ENCODE measurements at regions not wholly inside any gene's neighbourhood (a gene's known extent, or its start where the extent isn't known, plus 50 kb on each side); places are given as distances from the start of the nearest gene placed in this dataset.

GRCh38 chr7:85719981-85720953 is 533.4 kb upstream of the SEMA3D start:
- H3K79me2 ChIP-seq (ENCODE audit: insufficient read depth, low read depth) = no peaks in the 10 kb centered on the region
- TF ChIP-seq CTCF (conservative IDR thresholded peaks at IDR 0.05; ENCODE audit: low read depth, low read length) = no peak
- no peaks in the 10 kb centered on the region for H4K20me1 ChIP-seq (ENCODE audit: insufficient read depth)
- H3K36me3 ChIP-seq (ENCODE audit: insufficient read depth) = no peaks in the 10 kb centered on the region
- H3K4me1 ChIP-seq (ENCODE audit: low read depth, poor library complexity, severe bottlenecking) = no peaks in the 10 kb centered on the region
- no peaks in the 10 kb centered on the region for H3K27me3 ChIP-seq (ENCODE audit: insufficient read depth, low read depth)
- no peak overlapping the region for H2AFZ ChIP-seq (ENCODE audit: low read depth)
- no peak overlapping the region for H3K27ac ChIP-seq
- H3K4me3 ChIP-seq (IDR thresholded peaks at IDR 0.05; ENCODE audit: insufficient read depth, low read depth, low read length) = no peak overlapping the region
- H3K9ac ChIP-seq = no peak overlapping the region
- H3K4me2 ChIP-seq = no peak overlapping the region

GRCh38 chr7:85716353-85716752 is 529.5 kb upstream of the SEMA3D start:
- H3K27ac ChIP-seq = no peak overlapping the region
- H4K20me1 ChIP-seq (ENCODE audit: insufficient read depth) = no peaks in the 10 kb centered on the region
- H3K27me3 ChIP-seq (ENCODE audit: insufficient read depth, low read depth) = no peaks in the 10 kb centered on the region
- no peak for TF ChIP-seq CTCF (conservative IDR thresholded peaks at IDR 0.05; ENCODE audit: low read depth, low read length)
- H3K79me2 ChIP-seq (ENCODE audit: insufficient read depth, low read depth) = no peaks in the 10 kb centered on the region
- H3K36me3 ChIP-seq (ENCODE audit: insufficient read depth) = no peaks in the 10 kb centered on the region
- H3K4me2 ChIP-seq = no peak overlapping the region
- no peak overlapping the region for H3K9ac ChIP-seq
- no peak overlapping the region for H3K4me3 ChIP-seq (IDR thresholded peaks at IDR 0.05; ENCODE audit: insufficient read depth, low read depth, low read length)
- H3K4me1 ChIP-seq (ENCODE audit: low read depth, poor library complexity, severe bottlenecking) = no peaks in the 10 kb centered on the region
- H2AFZ ChIP-seq (ENCODE audit: low read depth) = no peak overlapping the region

- Histone ChIP-seq H3K79me2 (ENCODE audit: insufficient read depth, low read depth) (no peaks in the 10 kb centered on the region), H4K20me1 (ENCODE audit: insufficient read depth) (no peaks in the 10 kb centered on the region), H3K27ac (no peak overlapping the region), H3K4me1 (ENCODE audit: low read depth, poor library complexity, severe bottlenecking) (no peaks in the 10 kb centered on the region), H2AFZ (ENCODE audit: low read depth) (no peak overlapping the region), H3K36me3 (ENCODE audit: insufficient read depth) (no peaks in the 10 kb centered on the region), H3K4me2 (no peak overlapping the region), H3K9ac (no peak overlapping the region), H3K27me3 (ENCODE audit: insufficient read depth, low read depth) (no peaks in the 10 kb centered on the region), H3K4me3 (IDR thresholded peaks at IDR 0.05; ENCODE audit: insufficient read depth, low read depth, low read length) (no peak overlapping the region)
- TF ChIP-seq CTCF (conservative IDR thresholded peaks at IDR 0.05; ENCODE audit: low read depth, low read length) = no peak
These were observed 528.1 kb upstream of the SEMA3D start for GRCh38 chr7:85714951-85715350.

GRCh38 chr7:85714043-85714578 is 527.3 kb upstream of the SEMA3D start:
- Histone ChIP-seq H4K20me1 (ENCODE audit: insufficient read depth) (no peaks in the 10 kb centered on the region), H3K4me2 (no peak overlapping the region), H3K9ac (no peak overlapping the region), H3K79me2 (ENCODE audit: insufficient read depth, low read depth) (no peaks in the 10 kb centered on the region), H3K36me3 (ENCODE audit: insufficient read depth) (no peaks in the 10 kb centered on the region), H2AFZ (ENCODE audit: low read depth) (no peak overlapping the region), H3K4me1 (ENCODE audit: low read depth, poor library complexity, severe bottlenecking) (no peaks in the 10 kb centered on the region), H3K4me3 (IDR thresholded peaks at IDR 0.05; ENCODE audit: insufficient read depth, low read depth, low read length) (no peak overlapping the region), H3K27me3 (ENCODE audit: insufficient read depth, low read depth) (no peaks in the 10 kb centered on the region), H3K27ac (no peak overlapping the region)
- TF ChIP-seq CTCF (conservative IDR thresholded peaks at IDR 0.05; ENCODE audit: low read depth, low read length) = no peak
